ENCODE measurements at regions not wholly inside any gene's neighbourhood (a gene's known extent, or its start where the extent isn't known, plus 50 kb on each side); places are given as distances from the start of the nearest gene placed in this dataset.
"Not testable (repeated sequence)": the region's sequence is repeated elsewhere in the genome, so short reads cannot be mapped to it uniquely, and the experiment has no call there.

GRCh38 chr18:22753130-22753831 is 179.8 kb upstream of the RBBP8 start:
- no peak for DNase-seq

GRCh38 chr18:22764005-22764404 is 169.1 kb upstream of the RBBP8 start:
- not testable (repeated sequence) for DNase-seq

GRCh38 chr18:22765896-22766295 is 167.2 kb upstream of the RBBP8 start:
- no peak for DNase-seq

GRCh38 chr18:22767653-22768052 is 165.5 kb upstream of the RBBP8 start:
- DNase-seq, result no peak

- no peak for DNase-seq
Observed at GRCh38 chr18:22773944-22774343, 159.2 kb upstream of the RBBP8 start.

GRCh38 chr18:22778996-22779395 is 154.1 kb upstream of the RBBP8 start:
- no peak for DNase-seq

GRCh38 chr18:22783245-22783644 is 149.9 kb upstream of the RBBP8 start:
- no peak for DNase-seq

GRCh38 chr18:22783662-22784076 is 149.5 kb upstream of the RBBP8 start:
- no peak for DNase-seq

GRCh38 chr18:22789052-22789451 is 144.1 kb upstream of the RBBP8 start:
- no peak for DNase-seq

GRCh38 chr18:22789600-22789999 is 143.5 kb upstream of the RBBP8 start:
- DNase-seq, result no peak

GRCh38 chr18:22790545-22791309 is 142.4 kb upstream of the RBBP8 start:
- no peak for DNase-seq

- no peak for DNase-seq
Observed at GRCh38 chr18:22791310-22791610, 141.9 kb upstream of the RBBP8 start.

GRCh38 chr18:22796113-22796512 is 137.0 kb upstream of the RBBP8 start:
- DNase-seq, result no peak

GRCh38 chr18:22800551-22800951 is 132.6 kb upstream of the RBBP8 start:
- DNase-seq, result no peak

GRCh38 chr18:22813648-22814328 is 119.3 kb upstream of the RBBP8 start:
- no peak for DNase-seq

GRCh38 chr18:22814329-22814703 is 118.8 kb upstream of the RBBP8 start:
- DNase-seq, result no peak

GRCh38 chr18:22816266-22817176 is 116.6 kb upstream of the RBBP8 start:
- no peak for DNase-seq

- DNase-seq, result no peak
Observed at GRCh38 chr18:22817844-22818243, 115.3 kb upstream of the RBBP8 start.

GRCh38 chr18:22822024-22822423 is 111.1 kb upstream of the RBBP8 start:
- peak; percentile 15 for DNase-seq

GRCh38 chr18:22822841-22823508 is 110.2 kb upstream of the RBBP8 start:
- no peak for DNase-seq

GRCh38 chr18:22826726-22827125 is 106.4 kb upstream of the RBBP8 start:
- DNase-seq, result peak; percentile 65

GRCh38 chr18:22827216-22827615 is 105.9 kb upstream of the RBBP8 start:
- peak; percentile 75 for DNase-seq

All from GF-D8 (cell line).